Hepatocyte (in vitro differentiated cells): ENCODE measurements at regions not wholly inside any gene's neighbourhood (a gene's known extent, or its start where the extent isn't known, plus 50 kb on each side); places are given as distances from the start of the nearest gene placed in this dataset.

Source experiments
- CTCF ChIP-seq: fragments of 200-600 bp; sonication (generic); IDR thresholded peaks from 2 replicates; pipeline ENCODE4 v1.5.1; 2016; ENCODE audit warnings: antibody characterized with exemption, mild to moderate bottlenecking; ENCODE audit not compliant: poor library complexity
- EZH2 ChIP-seq: fragments of 200-600 bp; sonication (generic); IDR thresholded peaks from 2 replicates; pipeline ENCODE4 v1.6.1; 2016; ENCODE audit warnings: antibody characterized with exemption, mild to moderate bottlenecking, borderline replicate concordance

- no peak for TF ChIP-seq CTCF
- TF ChIP-seq EZH2, result no peak
Observed at GRCh38 chr3:20325563-20325962, 139.6 kb upstream of the SGO1 start.
